HT1080 (cell line): ENCODE measurements at regions not wholly inside any gene's neighbourhood (a gene's known extent, or its start where the extent isn't known, plus 50 kb on each side); places are given as distances from the start of the nearest gene placed in this dataset.
"Not testable (repeated sequence)": the region's sequence is repeated elsewhere in the genome, so short reads cannot be mapped to it uniquely, and the experiment has no call there.

Source experiments
- DNase-seq: peaks from one replicate; pipeline ENCODE4 v3.0.0-alpha.2; 2015; ENCODE audit warnings: low read depth

GRCh38 chr2:52404866-52405265 lies 1362.7 kb upstream of the CHAC2 start:
- DNase-seq = no peak

DNA sequence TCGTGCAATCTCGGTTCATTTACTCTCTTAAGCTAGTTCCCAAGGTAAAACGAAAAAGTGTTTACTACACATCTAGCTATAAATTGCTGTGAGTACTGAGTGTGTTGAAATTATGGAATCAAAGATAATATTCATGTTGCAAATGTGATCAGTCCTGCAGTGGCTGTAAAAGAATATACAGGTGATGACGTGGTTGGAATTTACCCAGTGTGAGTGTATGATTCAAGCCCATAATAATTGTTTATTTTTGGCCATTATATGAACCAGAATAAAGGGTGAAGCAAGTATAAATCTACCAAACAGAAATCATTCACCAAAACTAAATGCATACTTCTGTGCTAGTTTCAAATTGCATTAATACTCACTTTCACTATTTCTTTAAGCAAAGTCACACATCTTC lies 1363.6 kb upstream of the CHAC2 start:
- no peak for DNase-seq

- DNase-seq = no peak
Measured at GRCh38 chr2:52402128-52402527, 1365.5 kb upstream of the CHAC2 start.

GRCh38 chr2:52396836-52397235 lies 1364.9 kb upstream of the NRXN1 start:
- DNase-seq = no peak

GRCh38 chr2:52395912-52396311 lies 1364.0 kb upstream of the NRXN1 start:
- peak; percentile 46 for DNase-seq

GRCh38 chr2:52391621-52392020 lies 1359.7 kb upstream of the NRXN1 start:
- no peak for DNase-seq

DNA sequence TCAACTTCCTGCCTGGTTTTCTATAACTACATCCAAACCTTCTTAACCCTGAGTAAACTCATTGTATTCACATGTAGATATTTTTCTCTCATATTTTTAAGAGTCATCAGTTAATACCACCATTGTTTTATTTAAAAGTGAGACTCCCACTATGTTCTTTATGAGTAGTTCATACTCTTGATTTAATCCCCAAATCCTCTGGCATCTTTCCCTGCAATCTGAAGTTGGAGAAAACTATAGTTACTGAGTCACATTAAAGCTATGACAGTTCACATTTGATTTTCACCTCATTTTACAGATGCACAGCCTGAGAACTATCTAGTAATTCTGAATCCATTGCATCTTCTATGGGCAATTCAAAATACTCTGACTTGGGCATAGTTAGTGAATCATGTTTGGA lies 1358.7 kb upstream of the NRXN1 start:
- peak; percentile 25 for DNase-seq

- no peak for DNase-seq
Measured at GRCh38 chr2:52387937-52388590, 1356.1 kb upstream of the NRXN1 start.

GRCh38 chr2:52386433-52387030 lies 1354.6 kb upstream of the NRXN1 start:
- DNase-seq = no peak

DNA sequence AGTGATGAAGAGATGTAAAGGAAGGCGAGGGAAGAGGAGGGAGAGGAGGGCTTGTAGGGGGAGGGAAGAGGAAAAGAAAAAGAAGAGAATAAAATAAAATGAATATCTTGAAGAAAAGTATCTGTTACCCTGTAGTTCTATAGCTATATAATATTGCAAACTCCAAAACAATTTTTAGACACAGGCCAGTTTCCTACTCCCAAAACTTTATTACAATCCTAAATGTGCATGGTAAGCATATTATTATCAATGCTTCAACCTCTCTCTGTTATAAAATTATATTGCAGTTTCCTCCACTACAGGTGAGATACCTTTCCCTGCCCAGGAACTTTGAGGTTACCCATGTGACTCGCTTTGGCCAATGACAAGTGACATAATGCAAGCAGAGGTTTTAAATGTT lies 1351.6 kb upstream of the NRXN1 start:
- no peak for DNase-seq

DNA sequence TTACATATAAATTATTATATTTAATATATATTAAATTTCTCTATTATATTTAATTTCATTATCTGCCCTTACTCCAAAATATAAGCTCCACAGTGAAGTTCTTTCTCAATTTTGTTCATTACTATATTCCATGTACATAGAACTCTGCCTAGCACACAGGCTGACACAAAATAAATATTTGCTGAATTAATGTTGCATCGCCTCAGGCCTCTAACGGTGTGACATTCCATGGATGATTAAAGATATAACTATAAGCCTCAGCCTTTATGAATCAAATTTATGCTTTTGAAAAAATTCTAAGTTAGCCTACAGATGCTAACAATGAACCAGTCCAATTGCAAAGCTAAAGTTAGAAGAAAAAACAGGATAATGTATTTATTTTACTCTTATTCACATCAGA lies 1337.2 kb upstream of the NRXN1 start:
- no peak for DNase-seq

- no peak for DNase-seq
Measured at GRCh38 chr2:52368141-52368540, 1336.2 kb upstream of the NRXN1 start.

DNA sequence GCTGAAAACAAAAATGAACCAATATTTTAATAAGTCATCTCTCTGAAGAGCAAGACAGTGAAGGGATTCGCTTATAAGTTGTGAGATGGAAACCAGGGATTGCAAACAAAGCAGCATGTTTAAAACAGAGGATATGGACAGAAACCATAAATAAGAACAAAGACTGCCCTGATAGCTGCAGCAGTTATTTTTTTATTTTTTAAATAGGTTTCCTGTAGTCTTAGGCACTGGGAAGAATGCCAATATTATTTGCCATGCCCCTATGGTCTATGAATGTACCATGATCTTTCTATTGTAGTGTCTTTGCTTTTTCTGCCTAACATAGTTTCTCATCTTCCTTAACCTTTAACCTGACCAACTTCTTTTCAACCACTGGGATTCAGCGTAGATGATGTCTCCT lies 1334.0 kb upstream of the NRXN1 start:
- no peak for DNase-seq

DNA sequence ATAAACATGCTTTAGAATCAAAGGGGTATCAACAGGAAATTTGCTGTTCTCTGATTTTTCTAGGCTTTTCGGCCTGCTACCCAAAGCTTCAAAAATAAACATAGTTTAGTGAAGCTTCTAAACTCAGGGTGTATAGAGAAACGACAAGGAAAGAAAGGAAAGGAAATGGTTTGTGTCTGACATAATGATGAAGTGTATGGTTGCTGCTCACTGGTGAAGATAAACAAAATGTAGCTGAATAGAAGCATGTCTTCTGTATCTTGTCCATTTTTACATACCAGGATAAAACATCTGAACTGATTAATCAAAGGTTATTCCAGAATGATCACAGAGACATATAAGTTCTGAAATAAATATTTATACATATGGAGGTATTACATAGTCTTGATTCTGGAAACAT lies 1324.6 kb upstream of the NRXN1 start:
- DNase-seq = no peak

- DNase-seq = no peak
Measured at GRCh38 chr2:52347292-52347691, 1315.4 kb upstream of the NRXN1 start.

- DNase-seq = no peak
Measured at GRCh38 chr2:52345676-52346075, 1313.7 kb upstream of the NRXN1 start.

- no peak for DNase-seq
Measured at GRCh38 chr2:52345082-52345481, 1313.2 kb upstream of the NRXN1 start.

GRCh38 chr2:52343706-52344266 lies 1311.9 kb upstream of the NRXN1 start:
- DNase-seq = no peak

DNA sequence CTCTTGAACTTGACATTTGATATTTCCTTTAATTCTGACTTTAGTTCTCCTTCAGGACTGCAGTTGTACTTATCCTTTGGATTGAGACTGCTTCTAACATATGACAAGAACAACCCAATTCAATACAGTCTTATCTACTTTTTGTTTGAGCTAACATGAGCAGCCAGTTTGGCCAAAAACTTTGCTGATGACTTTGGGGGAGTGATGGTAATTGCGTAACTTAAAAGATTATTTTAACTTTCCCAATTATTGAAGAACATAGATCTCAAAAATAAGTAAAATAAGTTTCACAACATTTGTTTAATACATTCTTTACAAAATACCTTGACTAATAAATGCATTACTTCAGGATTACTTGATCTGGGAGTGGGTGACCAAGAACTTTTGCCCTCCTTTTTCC lies 1311.1 kb upstream of the NRXN1 start:
- DNase-seq = no peak

GRCh38 chr2:52342458-52342857 lies 1310.5 kb upstream of the NRXN1 start:
- DNase-seq = no peak

- no peak for DNase-seq
Measured at GRCh38 chr2:52341732-52342131, 1309.8 kb upstream of the NRXN1 start.

- no peak for DNase-seq
Measured at GRCh38 chr2:52340171-52340570, 1308.2 kb upstream of the NRXN1 start.

- DNase-seq = not testable (repeated sequence)
Measured at GRCh38 chr2:52337786-52338185, 1305.9 kb upstream of the NRXN1 start.
